GM18502 (cell line): ENCODE measurements at regions not wholly inside any gene's neighbourhood (a gene's known extent, or its start where the extent isn't known, plus 50 kb on each side); places are given as distances from the start of the nearest gene placed in this dataset.
"Not testable (repeated sequence)": the region's sequence is repeated elsewhere in the genome, so short reads cannot be mapped to it uniquely, and the experiment has no call there.

Experiments
- ATAC-seq: cut with Tn5 transposase; IDR thresholded peaks from one replicate; pipeline ENCODE4 v1.9.1; 2021; ENCODE audit warnings: mild to moderate bottlenecking; ENCODE audit not compliant: unreplicated experiment, poor library complexity

DNA sequence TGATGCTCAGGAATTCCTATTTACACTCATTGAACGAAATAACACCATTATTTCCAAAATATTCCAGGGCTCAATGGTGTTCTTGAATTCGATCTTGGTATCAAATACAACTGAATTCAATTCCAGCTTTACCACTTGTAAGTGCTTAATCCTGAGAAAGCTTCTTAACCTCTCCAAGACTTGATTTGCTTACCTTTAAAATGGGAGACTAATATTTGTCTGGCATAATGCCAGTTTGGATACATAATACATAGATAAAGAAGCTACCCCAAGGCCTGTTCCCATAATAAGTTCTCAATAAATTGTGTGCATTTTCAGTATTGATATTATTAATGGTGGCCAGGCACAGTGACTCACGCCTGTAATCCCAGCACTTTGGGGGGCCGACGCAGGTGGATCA lies 368.9 kb upstream of the MAF start:
- ATAC-seq: no peak

DNA sequence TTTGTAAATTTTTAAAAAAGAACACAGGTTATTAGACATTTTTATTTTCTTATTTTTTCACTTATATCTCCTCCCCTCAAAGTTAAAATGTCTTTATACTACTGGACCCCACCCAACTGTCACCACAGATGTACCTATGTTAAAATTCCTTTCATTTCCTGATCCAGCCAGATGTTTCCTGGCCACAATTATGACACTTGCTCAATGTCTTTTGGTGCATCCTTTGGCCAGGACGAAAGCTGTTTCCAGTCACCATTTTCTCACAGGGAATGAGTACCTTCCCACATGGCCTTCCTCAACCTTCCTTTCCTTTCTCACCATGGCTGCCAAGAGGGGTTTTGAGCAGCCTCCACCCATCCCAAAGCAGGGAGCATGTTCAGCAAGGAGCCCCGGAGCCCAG lies 365.7 kb upstream of the MAF start:
- no peak for ATAC-seq

DNA sequence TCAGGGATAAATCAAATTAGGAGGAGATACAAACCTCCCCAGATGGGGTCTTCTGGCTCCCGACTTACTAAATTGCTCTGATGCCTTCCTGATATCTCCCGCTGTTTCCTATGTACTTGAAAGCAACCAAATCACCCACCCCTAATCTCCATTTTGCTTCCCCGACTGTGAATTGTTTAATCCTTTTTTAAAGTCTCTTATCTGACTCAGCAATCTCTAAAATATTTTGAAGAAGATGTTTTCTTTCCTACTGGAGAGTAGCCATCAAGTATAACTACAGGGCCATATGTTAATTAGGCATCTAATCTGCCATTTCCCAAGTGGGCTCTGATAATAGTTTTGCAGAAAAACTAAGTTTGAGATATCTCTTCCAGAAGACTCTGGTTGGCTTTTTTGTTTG lies 365.2 kb upstream of the MAF start:
- no peak for ATAC-seq

DNA sequence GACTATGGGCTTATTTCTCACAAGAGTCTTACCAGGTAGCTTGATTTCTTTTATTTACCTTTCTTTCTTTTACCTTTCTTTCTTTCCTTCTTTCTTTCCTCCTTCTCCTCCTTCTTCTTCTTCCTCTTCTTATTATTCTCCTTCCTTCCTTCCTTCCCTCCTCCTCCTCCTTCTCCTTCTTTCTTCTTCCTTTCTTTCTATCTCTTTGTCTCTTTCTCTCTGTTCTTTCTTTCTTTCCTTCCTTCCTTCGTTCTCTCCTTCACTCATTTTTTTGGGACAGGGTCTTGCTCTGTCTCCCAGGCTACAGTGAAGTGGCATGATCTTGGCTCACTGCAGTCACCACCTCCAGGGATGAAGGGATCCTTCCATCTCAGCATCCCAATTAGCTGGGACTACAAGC lies 363.6 kb upstream of the MAF start:
- ATAC-seq: no peak

DNA sequence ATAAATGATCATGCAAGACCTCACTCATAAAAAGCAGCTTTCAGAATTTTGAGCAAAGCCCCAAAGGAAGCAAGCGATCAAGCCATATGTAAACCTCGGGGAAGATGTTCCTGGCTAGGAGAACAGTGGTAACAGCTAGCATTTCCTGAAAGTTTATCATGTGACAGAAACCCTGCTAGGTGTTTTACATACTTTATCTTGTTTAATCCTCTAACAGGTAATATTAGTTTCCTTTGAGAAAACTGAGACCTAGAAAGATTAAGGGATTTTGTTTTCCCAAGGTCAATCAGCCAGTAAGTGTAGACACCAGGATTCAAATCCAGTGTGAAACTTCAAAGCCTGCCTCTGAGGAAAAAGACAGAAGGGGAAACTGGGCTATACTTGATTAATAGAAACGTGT lies 362.4 kb upstream of the MAF start:
- ATAC-seq: no peak

DNA sequence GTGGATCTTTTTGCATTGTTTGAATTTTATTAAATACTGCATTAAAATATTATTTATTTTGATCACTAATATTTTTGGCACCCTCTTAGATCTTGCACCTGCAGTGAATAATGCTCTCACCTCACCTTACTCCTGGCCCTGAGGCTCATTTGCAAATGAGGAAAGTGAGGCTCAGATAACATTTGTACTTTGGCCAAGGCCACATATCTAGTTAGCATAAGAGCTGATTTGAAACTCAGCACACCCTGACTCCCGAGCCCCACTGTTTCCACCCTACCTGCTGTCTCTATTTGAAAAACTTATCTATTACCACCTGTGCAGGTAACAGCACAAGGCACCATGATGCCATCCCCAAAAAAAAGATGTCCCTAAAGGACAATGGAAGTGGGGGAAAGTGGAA lies 358.7 kb upstream of the MAF start:
- ATAC-seq: no peak

DNA sequence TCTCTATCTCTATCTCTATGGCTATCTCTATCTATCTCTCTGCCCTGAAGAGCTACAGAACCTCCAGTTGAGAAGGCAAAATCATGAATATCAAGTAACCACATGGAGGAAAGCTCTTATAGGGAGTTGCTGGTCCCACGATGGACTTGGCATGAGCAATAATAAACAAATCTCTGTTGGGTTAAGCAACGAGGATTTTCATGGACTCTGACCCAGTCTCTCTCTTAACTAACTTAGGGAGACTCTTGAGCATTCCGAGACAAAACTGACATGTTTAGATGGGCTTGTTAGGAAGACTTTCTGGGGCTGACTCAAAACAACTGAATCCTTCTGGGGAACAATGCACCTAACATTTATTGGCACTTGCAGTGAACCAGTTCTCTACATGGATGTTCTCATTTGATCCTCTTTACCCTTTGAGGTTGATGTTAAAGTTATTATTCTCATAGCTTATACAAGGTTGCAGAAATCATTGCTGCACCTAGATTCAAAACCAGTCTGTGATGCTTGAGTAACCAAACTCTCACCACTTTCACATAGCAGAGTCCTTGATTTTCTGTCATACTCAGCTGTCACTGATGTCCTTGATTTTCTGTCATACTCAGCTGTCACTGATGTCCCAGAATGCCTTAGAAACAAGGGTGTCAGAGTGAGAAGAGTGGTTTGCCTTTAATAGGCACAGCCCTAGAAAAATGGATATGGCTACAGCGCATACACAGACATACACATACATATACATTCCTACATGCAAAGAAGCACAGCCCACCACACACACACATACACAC lies 354.6 kb upstream of the MAF start:
- ATAC-seq: no peak

DNA sequence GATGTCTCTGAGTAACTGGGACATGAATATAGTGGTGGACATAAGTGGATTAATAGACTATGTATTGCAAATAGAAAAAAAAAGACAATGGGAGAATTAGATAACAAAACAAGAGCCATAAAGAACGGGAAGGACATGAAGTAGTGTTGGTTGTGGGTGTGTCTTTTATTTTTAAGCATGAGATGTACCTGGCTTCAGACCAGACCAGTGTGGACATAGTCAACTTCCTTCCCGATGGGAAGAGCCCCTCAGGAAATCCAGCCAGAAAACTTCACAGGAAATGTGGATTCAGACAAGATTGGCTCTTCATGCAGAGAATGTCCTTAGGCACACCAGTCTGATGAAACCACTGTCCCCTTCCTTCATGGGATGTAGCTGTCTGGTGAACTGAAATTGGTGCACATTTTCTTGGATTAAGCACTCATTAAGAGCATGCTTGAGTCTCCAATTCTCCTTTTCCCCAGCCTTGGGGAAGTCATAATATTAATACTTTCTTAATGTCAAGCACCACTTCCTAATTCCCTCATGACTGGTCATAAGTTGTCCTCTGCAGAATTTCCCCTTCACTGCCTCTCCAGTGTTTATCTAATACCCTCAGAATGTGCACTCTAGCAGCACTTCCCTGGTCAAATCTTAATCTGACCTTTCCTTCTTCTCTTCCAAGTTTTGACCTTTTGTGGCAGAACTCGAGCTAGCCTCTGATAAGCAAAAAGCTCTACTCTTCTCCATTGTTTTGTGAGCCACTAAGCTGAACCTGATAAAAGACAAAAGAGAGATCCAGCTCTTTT lies 350.6 kb upstream of the MAF start:
- ATAC-seq: no peak

DNA sequence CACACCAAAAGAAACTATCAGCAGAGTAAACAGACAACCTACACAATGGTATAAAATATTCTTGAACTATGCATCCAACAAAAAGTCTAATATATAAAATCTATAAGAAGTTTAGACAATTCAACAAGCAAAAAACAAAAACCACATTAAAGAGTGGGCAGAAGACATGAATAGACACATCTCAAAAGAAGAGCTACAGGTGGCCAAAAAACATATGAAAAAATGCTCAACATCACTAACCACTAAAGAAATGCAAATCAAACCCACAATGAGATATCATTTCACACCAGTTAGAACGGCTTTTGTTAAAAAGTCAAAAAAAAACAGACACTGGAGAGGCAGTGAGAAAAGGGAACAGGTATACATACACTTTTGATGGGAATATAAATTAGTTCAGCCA lies 348.9 kb upstream of the MAF start:
- no peak for ATAC-seq

DNA sequence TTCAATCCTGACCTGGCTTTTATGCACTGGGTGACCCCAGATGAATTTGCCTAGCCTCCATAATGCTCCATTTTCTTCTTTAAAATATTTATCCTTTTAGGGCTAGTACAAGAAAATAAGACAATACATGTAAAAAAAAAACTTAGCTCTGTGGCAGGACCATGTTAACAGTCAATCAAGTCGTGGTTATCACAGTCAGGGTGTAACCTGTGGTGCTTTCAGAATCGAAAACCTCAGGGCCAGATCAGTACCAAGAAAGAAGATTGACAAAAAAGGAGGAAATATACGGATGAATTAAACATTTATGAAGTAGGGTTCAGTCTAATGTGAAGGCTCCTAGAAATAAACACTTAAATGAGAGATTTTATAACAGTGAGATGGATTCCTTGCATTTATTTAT lies 347.2 kb upstream of the MAF start:
- no peak for ATAC-seq

DNA sequence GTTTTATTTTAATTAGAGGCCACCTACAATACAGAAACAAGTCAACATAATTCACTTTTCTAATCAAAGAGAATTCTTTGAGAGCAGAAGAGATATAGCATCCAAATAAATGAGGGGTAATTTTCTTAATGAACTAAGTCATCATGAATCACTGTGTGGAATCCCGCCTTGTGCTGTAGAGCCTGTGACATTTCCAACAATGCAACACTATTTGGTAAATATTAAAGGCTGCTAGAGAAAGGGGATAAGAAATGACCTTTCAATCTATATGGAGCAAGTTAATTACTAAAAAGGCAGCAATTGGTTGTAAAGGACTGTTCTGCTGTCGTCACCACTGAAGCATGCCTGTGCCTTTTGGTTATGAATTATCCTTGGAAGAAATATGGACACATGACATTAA lies 345.7 kb upstream of the MAF start:
- no peak for ATAC-seq

DNA sequence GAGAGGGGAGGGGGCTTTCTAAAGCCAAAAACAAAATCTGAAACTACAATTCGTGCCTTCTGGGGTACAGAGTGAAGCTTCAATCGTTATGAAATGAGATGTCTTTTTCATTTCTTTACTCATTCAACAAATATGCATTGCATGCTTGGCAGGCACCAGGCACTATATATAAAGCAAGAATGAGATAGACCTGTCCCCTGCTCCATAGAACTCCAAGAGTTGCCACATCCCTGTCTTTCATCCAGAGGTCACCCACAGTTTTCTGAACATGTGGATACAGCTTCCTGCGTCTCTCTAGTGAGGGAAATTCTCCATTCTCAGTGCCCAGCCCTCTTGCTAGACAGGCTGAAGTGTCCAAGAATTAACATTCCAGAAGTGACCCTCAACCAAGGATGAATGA lies 343.2 kb upstream of the MAF start:
- no peak for ATAC-seq

DNA sequence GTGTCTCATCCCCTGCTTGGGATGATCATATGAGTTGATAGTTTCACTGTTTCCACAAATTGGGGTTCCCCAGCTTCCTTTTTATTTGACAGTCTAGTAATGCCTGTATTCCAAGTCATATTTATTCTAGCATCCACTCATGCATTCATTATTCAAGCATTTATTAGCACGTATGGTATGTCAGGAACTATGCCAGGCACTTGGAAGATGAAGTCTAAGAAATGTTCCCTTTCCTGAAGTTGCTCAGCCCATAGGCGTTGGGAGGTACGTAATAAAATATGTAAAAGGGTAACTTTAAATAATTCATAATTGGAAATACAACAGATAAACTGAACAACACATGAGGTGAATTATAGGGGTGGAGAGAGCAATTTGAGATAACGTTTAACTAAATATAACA lies 338.0 kb upstream of the MAF start:
- ATAC-seq: no peak

DNA sequence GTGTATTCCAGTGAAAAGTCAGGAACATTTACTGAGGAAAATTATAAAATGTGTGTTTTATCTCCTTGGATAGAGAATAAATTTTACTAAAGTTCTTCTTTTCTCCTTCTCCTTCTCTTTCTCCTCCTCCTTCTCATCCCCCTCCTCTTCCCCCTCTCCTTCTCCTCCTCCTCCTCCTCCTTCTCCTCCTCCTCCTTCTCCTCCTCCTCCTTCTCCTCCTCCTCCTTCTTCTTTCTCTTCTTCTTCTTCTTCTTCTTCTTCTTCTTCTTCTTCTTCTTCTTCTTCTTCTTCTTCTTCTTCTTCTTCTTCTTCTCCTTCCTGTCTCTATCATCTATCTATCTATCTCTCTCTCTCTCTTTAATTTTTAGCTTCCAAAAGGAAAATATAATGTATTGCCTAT lies 337.1 kb upstream of the MAF start:
- ATAC-seq: not testable (repeated sequence)

DNA sequence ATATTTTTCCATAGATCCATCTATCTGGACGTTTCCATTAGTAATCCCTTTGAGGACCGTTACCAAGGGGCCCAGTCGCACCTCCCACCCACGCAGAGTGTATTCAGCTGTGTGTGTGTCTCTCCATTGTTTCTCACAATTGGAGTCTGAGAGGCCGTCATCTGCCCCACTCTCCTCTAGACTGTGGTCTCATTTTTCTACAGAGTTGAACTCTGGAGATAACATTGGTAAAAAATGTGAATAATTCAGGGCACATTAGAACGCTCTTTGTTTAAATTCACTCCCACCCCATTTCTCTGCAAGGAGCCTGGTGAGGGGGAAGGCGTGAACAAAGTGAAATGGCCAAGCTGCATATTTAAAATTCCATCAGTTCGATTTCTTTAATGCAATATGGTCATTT lies 333.1 kb upstream of the MAF start:
- ATAC-seq: no peak

DNA sequence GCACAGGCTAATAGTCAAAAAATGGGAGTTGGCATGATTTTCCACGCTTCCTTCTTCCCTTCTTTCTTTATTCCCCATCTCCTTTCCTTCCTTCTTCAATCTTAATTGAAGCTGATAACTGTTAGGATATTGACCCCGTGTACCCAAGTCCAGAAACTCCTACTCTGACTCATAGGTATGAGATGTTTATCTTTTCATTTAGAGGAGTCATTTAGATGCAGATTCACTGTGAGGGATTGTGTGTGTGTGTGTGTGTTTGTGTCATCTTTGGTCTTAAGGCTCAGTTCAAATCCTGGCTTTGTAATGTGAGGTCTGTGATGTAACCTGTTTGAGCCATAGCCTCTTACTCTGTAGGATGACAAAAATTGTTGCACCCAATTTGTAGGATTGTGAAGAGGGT lies 332.0 kb upstream of the MAF start:
- no peak for ATAC-seq

DNA sequence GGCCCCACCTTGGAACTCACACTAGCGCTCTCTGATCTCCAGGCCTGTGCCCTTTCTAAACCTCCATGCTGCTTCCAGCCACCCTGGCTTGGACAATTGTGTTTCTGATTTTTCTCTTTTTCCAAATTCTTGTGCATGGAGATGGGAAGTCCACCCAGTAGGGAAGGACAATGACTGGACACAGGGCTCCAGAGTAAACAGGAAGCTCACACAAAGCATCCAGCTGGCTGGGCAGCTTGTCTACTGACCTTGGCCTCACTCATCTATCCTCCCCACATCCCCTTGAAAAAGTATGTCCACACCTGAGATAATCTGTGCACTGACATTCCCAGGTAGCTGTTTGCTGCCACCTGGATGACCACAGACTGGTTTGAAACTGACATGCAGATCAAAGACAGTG lies 331.2 kb upstream of the MAF start:
- no peak for ATAC-seq

DNA sequence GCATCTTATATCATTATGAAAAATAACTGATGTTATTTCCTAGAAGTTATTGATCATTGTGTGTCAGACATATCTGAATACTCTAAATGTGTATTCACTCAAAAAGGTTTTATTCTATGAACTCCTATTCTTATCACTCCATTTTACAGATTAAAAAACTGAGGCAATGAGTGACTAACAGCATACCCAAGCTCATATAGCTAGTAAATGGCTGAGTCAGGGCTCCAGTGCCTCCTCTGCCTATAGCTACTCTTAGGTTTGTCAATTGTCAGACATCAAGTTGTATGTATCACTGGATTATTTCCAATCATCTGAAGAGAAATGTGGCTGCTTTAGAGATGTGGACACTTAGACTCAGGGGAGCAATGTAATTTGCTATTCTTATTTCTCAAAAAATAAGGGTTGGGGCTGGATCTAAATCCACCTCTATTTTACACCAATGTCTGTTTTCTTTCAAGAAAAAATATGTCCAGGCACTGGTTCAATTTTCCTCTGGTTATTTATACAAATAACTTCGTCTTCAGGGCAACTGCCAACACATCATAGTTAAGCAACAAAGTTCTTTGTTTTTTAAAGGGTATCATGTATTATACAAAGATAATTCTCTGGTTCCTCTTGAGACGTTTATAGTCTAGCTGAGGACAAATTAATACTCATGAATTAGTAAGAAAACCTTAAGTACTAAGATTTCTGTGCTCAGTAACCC lies 328.9 kb upstream of the MAF start:
- ATAC-seq: no peak

DNA sequence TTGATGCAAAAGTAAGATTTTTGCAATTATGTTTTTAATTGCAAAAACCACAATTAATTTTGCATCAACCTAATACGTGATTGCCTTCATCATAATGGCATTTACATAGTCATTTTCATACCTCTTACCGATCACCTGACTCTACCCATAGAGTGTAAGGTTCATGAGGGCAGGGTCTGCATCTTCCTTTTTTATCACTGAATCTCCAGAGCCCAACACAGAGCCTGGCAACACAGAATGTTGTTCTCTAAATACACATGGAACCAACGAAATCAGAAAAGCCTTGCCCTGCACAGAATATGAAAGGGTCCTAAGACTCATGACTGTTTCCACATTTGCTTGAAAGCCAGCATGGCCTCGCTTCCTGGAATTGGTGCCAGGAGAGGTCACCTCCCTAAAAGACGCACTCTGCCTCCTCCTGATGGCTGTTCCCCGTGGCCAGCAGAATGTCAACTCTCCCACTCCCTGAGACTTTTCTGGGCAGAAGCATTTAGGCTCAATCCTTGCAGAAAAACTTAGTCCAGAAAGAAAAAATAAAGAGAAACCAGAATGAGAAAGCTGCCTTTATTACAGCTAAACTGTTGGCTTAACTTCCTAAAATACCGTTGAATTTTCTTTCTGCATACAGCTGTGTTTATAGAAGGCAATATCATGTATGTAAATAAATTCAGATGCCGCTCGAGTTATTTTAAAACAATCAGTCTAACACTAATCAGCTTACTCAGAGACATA lies 327.8 kb upstream of the MAF start:
- ATAC-seq: no peak

DNA sequence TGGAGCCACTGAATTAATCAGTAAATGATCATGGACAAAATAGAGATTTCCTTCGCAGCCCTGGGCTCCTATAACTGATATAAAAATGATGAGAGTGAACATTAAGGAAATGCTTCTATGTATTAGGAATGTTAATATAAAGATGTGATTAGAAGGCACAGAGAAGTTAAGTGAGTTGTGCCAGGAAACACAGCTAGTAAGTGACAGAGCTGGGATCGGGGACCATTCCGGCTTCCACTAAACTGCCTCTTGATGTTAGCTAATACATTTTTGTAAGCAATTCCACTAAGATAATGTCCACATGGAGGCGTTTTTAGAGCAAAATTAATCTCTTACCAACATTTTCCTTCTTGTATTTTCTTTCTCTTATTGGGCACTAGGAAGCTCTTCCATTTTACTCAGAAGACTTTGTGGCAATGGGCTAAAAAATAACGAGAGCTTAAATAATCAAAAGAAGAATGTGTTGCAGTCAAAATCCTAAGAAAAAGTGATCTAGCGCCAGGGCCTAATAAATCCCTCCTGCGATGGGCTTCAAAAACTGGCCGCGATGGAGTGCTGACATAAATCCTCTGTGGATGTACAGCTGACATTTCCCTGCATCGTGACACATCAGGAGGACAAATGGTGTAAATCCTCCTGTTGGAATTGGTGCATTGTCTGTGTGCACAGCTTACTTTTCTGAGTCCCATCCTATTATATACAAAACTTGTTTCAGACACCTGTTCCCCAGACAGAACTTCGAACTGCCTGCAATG lies 326.1 kb upstream of the MAF start:
- ATAC-seq: no peak
